ENCODE measurements at regions not wholly inside any gene's neighbourhood (a gene's known extent, or its start where the extent isn't known, plus 50 kb on each side); places are given as distances from the start of the nearest gene placed in this dataset.
"Not testable (repeated sequence)": the region's sequence is repeated elsewhere in the genome, so short reads cannot be mapped to it uniquely, and the experiment has no call there.

- no peak for DNase-seq
Observed at GRCh38 chr5:123732257-123732656, 220.3 kb downstream of the CSNK1G3 start.

GRCh38 chr5:123722451-123722850 lies 210.5 kb downstream of the CSNK1G3 start:
- DNase-seq, result no peak

- DNase-seq, result no peak
Observed at GRCh38 chr5:123721675-123722276, 209.8 kb downstream of the CSNK1G3 start.

DNA sequence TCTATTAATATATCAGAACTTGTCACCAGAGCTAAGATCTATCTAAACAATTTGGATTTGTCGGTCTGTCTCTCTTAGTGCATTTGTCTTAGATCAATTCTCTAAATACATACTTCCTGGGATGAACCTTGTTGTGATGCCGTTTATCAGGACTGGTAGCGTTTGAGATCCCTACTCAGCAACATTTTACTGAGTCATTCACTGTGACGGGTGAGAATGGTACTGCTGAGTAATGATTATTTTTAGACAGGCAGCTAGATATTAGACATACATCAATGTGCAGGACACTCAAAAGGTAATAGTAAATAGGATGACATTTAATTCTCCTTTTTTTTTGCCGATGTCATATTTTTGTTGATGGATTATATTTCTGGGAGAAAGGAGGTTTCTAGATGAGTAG lies 209.0 kb downstream of the CSNK1G3 start:
- DNase-seq, result no peak

DNA sequence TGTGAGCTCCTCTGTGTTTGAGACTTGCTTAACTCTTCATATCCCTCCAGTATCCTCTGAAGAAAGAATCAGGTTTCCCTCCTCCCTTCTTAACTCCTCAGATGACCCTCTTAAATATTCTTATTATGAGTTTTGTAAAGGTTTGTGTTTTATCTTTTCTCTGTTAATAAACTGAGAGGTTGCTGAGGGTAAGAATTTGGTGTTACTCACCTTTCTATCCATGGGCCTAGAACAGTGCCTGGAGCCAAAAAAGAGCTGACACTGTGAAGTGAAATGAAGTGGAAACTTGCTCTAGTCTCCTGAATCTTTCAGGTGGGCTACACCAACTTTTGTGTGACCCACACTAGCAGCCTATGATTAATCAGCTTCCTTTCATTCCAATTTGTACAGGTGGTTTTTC lies 208.4 kb downstream of the CSNK1G3 start:
- DNase-seq, result no peak

GRCh38 chr5:123719004-123719403 lies 207.0 kb downstream of the CSNK1G3 start:
- DNase-seq, result no peak

- DNase-seq, result no peak
Observed at GRCh38 chr5:123718238-123718637, 206.3 kb downstream of the CSNK1G3 start.

DNA sequence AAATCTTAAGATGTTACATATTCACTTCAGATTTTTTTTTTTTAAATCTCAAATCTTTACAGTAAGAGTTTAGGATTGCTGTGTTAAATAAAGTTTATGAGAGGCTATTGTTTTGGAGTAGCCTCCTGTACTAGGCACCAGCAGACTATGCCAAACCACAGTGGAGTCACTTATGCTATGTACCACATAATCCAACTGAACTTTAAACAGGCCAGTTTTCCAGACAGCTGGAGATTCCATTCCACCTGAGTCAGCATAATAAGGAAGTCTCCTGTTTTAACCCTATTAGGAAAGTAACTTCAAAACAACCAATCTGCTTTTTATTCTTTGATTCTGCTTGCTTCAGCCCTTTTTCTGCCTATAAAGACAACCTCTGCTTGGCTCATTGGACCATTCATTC lies 205.2 kb downstream of the CSNK1G3 start:
- DNase-seq, result no peak

DNA sequence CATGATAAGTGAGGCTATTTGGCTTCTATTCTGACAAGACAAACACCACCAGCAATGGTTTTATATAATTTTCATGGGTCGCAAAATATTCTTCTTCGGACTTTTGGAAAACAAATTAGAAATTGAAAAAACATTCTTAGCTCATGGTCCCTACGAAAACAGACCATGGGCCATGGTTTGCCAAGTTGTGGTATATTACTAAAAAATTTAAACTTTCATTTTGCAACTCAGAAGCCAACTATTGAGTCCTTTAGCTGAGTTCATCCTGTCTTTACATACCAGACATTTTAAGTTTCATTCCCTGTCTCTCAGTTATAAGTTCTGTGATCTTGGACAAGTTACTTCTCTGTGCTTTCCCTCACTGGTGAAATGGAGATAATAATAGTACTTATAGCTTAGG lies 198.1 kb downstream of the CSNK1G3 start:
- no peak for DNase-seq

- no peak for DNase-seq
Observed at GRCh38 chr5:123709422-123709821, 197.4 kb downstream of the CSNK1G3 start.

DNA sequence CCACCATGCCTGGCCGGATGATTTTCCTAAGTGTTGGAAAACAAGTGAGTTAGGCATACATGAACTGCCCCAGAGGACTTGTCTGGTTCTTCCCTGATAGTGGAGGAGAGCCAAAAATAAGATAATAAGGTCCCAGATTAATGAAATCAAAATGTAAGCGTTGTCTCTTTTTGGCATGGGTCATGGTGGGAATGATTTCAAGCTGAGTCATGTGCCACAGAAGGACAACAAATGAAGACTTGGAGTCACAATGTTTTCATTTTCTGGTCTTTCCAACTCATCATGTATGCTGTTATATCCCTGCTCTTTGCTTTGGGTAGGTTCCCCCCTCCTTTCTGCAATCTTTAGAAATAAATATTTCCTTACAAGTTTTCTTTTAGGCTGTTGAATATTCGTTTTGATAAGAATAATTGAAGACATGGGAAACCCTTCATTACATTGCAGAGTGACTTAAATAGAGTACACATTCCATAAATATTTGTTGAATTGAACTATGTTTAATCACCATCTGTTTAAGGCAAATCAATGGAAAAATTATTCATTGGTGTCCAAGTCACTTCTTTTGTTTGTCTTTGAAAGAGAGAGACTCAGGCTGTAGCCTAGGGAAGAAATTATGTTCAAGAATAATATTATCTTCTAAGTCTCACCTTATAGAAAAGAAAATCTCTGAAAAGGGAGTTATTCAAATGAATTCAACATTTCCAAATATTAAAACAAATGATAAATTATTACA lies 196.3 kb downstream of the CSNK1G3 start:
- no peak for DNase-seq

DNA sequence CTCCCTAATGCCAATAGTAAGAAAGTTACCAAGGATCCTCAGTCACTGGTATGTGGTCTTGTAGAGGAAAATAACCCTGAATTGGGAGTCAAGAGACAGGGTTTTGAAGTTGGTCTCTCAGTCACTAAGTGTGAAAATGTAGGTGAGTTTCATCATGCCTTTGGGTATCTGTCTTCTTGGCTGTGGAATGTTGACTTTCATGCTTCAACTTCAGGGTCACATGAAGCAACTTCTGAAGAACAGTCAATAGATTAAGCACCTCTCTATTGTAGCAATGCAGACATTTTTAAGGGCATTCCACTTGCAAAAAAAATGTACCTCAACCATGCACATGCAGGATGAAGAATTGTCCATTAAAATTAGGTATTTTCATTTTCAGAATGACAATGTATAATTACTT lies 194.6 kb downstream of the CSNK1G3 start:
- DNase-seq, result no peak

DNA sequence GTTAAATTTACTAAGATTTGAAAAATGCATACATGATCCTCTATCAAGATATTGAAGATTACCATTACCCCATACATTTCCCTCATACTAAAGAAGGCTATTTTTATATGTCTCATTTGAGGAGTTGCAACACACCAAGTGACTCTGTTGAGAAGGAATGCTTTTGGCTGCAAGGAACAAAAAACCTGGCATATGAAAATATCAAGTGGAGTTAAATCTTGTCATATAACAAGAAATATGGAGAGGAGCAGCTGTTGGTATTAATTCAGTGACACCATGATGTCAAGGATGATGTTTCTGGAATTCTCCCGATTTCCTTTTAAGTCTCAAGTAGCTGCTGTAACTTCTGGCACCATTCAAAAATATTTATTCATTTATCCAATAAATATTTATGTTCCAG lies 193.8 kb downstream of the CSNK1G3 start:
- DNase-seq, result no peak

- DNase-seq, result no peak
Observed at GRCh38 chr5:123701511-123702200, 189.7 kb downstream of the CSNK1G3 start.

- no peak for DNase-seq
Observed at GRCh38 chr5:123700624-123701287, 188.8 kb downstream of the CSNK1G3 start.

DNA sequence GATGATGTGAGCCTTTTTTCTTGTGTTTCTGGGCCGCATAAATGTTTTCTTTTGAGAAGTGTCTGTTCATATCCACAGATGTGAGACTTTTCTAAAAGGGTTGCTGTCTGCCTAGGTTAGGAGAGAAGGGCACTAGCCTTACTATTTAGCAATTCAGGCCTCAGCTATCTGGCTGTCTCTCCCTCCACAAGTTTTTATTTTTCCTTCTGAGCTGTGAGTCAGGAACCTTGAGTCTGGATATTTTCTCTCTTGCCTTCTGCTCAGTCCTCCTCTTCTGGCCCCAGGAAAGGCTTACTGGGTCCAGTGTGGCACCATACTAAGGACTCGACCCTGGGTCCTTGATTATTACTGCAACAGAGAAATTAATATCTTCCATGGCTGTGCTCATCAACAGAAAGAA lies 187.6 kb downstream of the CSNK1G3 start:
- no peak for DNase-seq

DNA sequence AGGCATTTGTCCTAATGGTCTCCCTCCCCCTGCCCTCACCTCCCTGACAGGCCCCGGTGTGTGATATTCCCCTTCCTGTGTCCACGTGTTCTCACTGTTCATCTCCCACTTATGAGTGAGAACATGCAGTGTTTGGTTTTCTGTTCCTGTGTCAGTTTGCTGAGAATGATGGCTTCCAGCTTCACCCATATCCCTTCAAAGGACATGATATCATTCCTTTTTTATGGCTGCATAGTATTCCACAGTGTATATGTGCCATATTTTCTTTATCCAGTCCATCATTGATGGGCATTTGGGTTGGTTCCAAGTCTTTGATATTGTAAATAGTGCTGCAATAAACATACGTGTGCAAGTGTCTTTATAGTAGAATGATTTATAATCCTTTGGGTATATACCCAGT lies 187.0 kb downstream of the CSNK1G3 start:
- not testable (repeated sequence) for DNase-seq

- DNase-seq, result no peak
Observed at GRCh38 chr5:123696921-123697341, 185.0 kb downstream of the CSNK1G3 start.

DNA sequence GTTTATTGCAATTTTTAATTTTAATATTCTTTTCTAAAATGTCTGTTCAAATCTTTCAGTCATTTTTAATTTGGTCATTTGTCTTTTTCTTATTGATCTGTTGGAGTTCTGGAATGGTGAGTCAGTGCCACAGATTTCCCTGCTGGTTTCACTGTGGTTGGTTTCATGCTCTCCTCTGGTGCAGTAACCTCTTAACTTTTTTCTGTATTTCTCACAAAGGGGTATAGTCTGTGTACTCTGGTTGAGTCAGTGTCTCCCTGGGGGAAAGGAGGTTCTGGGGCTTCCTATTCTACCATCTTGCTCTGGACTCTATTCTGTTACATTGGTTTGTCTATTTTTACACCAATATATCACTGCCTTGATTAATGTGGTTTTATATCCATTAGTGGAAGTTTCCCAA lies 178.8 kb downstream of the CSNK1G3 start:
- no peak for DNase-seq

- DNase-seq, result no peak
Observed at GRCh38 chr5:123681061-123681460, 169.1 kb downstream of the CSNK1G3 start.

GRCh38 chr5:123673107-123673506 lies 161.1 kb downstream of the CSNK1G3 start:
- DNase-seq, result no peak

- no peak for DNase-seq
Observed at GRCh38 chr5:123671711-123672456, 159.9 kb downstream of the CSNK1G3 start.

GRCh38 chr5:123671042-123671441 lies 159.1 kb downstream of the CSNK1G3 start:
- DNase-seq, result peak; percentile 0

Data from effector CD8-positive, alpha-beta T cell (primary cell).